ENCODE measurements at regions not wholly inside any gene's neighbourhood (a gene's known extent, or its start where the extent isn't known, plus 50 kb on each side); places are given as distances from the start of the nearest gene placed in this dataset.

GRCh38 chr19:34089566-34089965, 82.7 kb upstream of the LSM14A start:
- ChIA-PET SMC1A (ENCODE audit: uncharacterized antibody, unreplicated experiment) (no interaction called here), RAD21 (ENCODE audit: unreplicated experiment) (no interaction called here), POLR2A (no interaction called here), CTCF (interaction anchor here (0.7 to 1.5 kb wide), 3 partner anchors 32 to 318 kb away, joined by 3 read pairs; no protein-coding TSS in a partner anchor)
- BruUV-seq (replicated peaks): no TSS peak
- Histone ChIP-seq H2AFZ (ENCODE audit: control insufficient read depth, low read depth, low read length) (no peak overlapping the region), H3K4me2 (ENCODE audit: control insufficient read depth, insufficient read depth) (no peak overlapping the region), H3K4me1 (ENCODE audit: control insufficient read depth, insufficient read depth, low read length) (no peaks in the 10 kb centered on the region), H3K27ac (ENCODE audit: control insufficient read depth, insufficient read depth) (no peak overlapping the region), H3K27me3 (replicated peaks in 1 of 2; ENCODE audit: control insufficient read depth in 2 of 2, insufficient read depth in 2 of 2, low read length in 1 of 2) (no peaks in the 10 kb centered on the region; a peak in 2 of 4 replicates), H3K36me3 (ENCODE audit: control insufficient read depth in 2 of 2, insufficient read depth in 2 of 2, low read length in 1 of 2) (no peaks in the 10 kb centered on the region), H3K79me2 (ENCODE audit: control insufficient read depth, insufficient read depth, low read length) (no peaks in the 10 kb centered on the region), H3K4me3 (no peak overlapping the region), H3K9me3 (replicated peaks; ENCODE audit: control insufficient read depth, insufficient read depth, low read length) (no peaks in the 10 kb centered on the region), H3K9ac (ENCODE audit: control insufficient read depth, insufficient read depth, low read length) (no peak overlapping the region), H4K20me1 (ENCODE audit: control insufficient read depth, insufficient read depth) (no peaks in the 10 kb centered on the region)
- FAIRE-seq: no peak
- TF ChIP-seq ZNF24 (IDR thresholded peaks at IDR 0.05) (no peak), RCOR1 (conservative IDR thresholded peaks at IDR 0.05; ENCODE audit: low read depth, low read length) (no peak), SIX5 (IDR thresholded peaks at IDR 0.05; ENCODE audit: low read depth, low read length, severe bottlenecking) (no peak), CREM (IDR thresholded peaks at IDR 0.05; ENCODE audit: low read depth) (no peak), ZZZ3 (IDR thresholded peaks at IDR 0.05; ENCODE audit: control insufficient read depth, insufficient read length, low read depth) (no peak), SIN3A (IDR thresholded peaks at IDR 0.05; ENCODE audit: low read depth, low read length) (no peak), MEF2A (IDR thresholded peaks at IDR 0.05; ENCODE audit: insufficient read depth, low read depth, low read length) (no peak), WRNIP1 (IDR thresholded peaks at IDR 0.05; ENCODE audit: borderline replicate concordance, low read depth, low read length) (no peak), BACH1 (IDR thresholded peaks at IDR 0.05; ENCODE audit: borderline replicate concordance) (no peak), HDGF (IDR thresholded peaks at IDR 0.05) (no peak), MEF2B (IDR thresholded peaks at IDR 0.05; ENCODE audit: partially characterized antibody, poor library complexity, severe bottlenecking) (no peak), E2F4 (IDR thresholded peaks at IDR 0.05; ENCODE audit: low read depth, low read length) (no peak), RUNX3 (IDR thresholded peaks at IDR 0.05; ENCODE audit: low read length) (no peak), EED (IDR thresholded peaks at IDR 0.05; ENCODE audit: low read depth) (no peak), MLLT1 (IDR thresholded peaks at IDR 0.05) (no peak), ZNF207 (IDR thresholded peaks at IDR 0.05; ENCODE audit: borderline replicate concordance) (no peak), CHD4 (IDR thresholded peaks at IDR 0.05) (no peak), EP300 (IDR thresholded peaks at IDR 0.05; ENCODE audit: borderline replicate concordance in 1 of 2, control insufficient read depth in 1 of 2, low read depth in 2 of 2, low read length in 2 of 2) (no peak), TCF12 (IDR thresholded peaks at IDR 0.05; ENCODE audit: low read depth, low read length) (no peak)
- DNase-seq (ENCODE audit: low read depth, low spot score): no peak
- in situ Hi-C loops (cut with MboI) (no loop called here), intact Hi-C loops (cut with micrococcal nuclease; ENCODE audit: unreplicated experiment) (no loop called here)
- WGBS (ENCODE audit: insufficient coverage, insufficient replicate concordance, low lambda C conversion rate, missing lambda C conversion rate): 4% methylated on average over 5 of the region's 5 CpGs
- no peak for ATAC-seq

Measured in GM12878 (cell line).